ENCODE measurements at regions not wholly inside any gene's neighbourhood (a gene's known extent, or its start where the extent isn't known, plus 50 kb on each side); places are given as distances from the start of the nearest gene placed in this dataset.

GRCh38 chr21:39064325-39065012 is 118.8 kb downstream of the PSMG1 start:
- FAIRE-seq = no peak
- no peak for DNase-seq (ENCODE audit: insufficient read length, low spot score)
- TF ChIP-seq POLR2A (IDR thresholded peaks at IDR 0.05; ENCODE audit: low read depth, low read length) = no peak

GRCh38 chr21:39063517-39063916 is 119.7 kb downstream of the PSMG1 start:
- DNase-seq (ENCODE audit: insufficient read length, low spot score) (no peak), FAIRE-seq (no peak)
- TF ChIP-seq POLR2A (IDR thresholded peaks at IDR 0.05; ENCODE audit: low read depth, low read length) = no peak

GRCh38 chr21:39062196-39062595 is 121.1 kb downstream of the PSMG1 start:
- no peak for FAIRE-seq
- no peak for TF ChIP-seq POLR2A (IDR thresholded peaks at IDR 0.05; ENCODE audit: low read depth, low read length)
- DNase-seq (ENCODE audit: insufficient read length, low spot score) = no peak

- no peak for DNase-seq (ENCODE audit: insufficient read length, low spot score)
- TF ChIP-seq POLR2A (IDR thresholded peaks at IDR 0.05; ENCODE audit: low read depth, low read length) = no peak
- no peak for FAIRE-seq
Measured at GRCh38 chr21:39061766-39062165, 121.5 kb downstream of the PSMG1 start.

GRCh38 chr21:39060485-39061083 is 122.7 kb downstream of the PSMG1 start:
- TF ChIP-seq POLR2A (IDR thresholded peaks at IDR 0.05; ENCODE audit: low read depth, low read length) = no peak
- FAIRE-seq (no peak), DNase-seq (ENCODE audit: insufficient read length, low spot score) (no peak)

- no peak for TF ChIP-seq POLR2A (IDR thresholded peaks at IDR 0.05; ENCODE audit: low read depth, low read length)
- DNase-seq (ENCODE audit: insufficient read length, low spot score) (no peak), FAIRE-seq (no peak)
Measured at GRCh38 chr21:39057121-39057520, 126.1 kb downstream of the PSMG1 start.

GRCh38 chr21:39056636-39057035 is 126.6 kb downstream of the PSMG1 start:
- DNase-seq (ENCODE audit: insufficient read length, low spot score) = no peak
- no peak for FAIRE-seq
- no peak for TF ChIP-seq POLR2A (IDR thresholded peaks at IDR 0.05; ENCODE audit: low read depth, low read length)

GRCh38 chr21:39055167-39055767 is 128.0 kb downstream of the PSMG1 start:
- no peak for TF ChIP-seq POLR2A (IDR thresholded peaks at IDR 0.05; ENCODE audit: low read depth, low read length)
- FAIRE-seq (no peak), DNase-seq (ENCODE audit: insufficient read length, low spot score) (no peak)

GRCh38 chr21:39054066-39054465 is 129.2 kb downstream of the PSMG1 start:
- no peak for TF ChIP-seq POLR2A (IDR thresholded peaks at IDR 0.05; ENCODE audit: low read depth, low read length)
- DNase-seq (ENCODE audit: insufficient read length, low spot score) = no peak
- no peak for FAIRE-seq

GRCh38 chr21:39053126-39053525 is 130.1 kb downstream of the PSMG1 start:
- no peak for TF ChIP-seq POLR2A (IDR thresholded peaks at IDR 0.05; ENCODE audit: low read depth, low read length)
- no peak for DNase-seq (ENCODE audit: insufficient read length, low spot score)
- no peak for FAIRE-seq

GRCh38 chr21:39052718-39053117 is 130.5 kb downstream of the PSMG1 start:
- FAIRE-seq (no peak), DNase-seq (ENCODE audit: insufficient read length, low spot score) (no peak)
- TF ChIP-seq POLR2A (IDR thresholded peaks at IDR 0.05; ENCODE audit: low read depth, low read length) = no peak

- FAIRE-seq (no peak), DNase-seq (ENCODE audit: insufficient read length, low spot score) (no peak)
- no peak for TF ChIP-seq POLR2A (IDR thresholded peaks at IDR 0.05; ENCODE audit: low read depth, low read length)
Measured at GRCh38 chr21:39051588-39051949, 131.7 kb downstream of the PSMG1 start.

- FAIRE-seq (no peak), DNase-seq (ENCODE audit: insufficient read length, low spot score) (no peak)
- no peak for TF ChIP-seq POLR2A (IDR thresholded peaks at IDR 0.05; ENCODE audit: low read depth, low read length)
Measured at GRCh38 chr21:39050841-39051587, 132.2 kb downstream of the PSMG1 start.

GRCh38 chr21:39048574-39048973 is 134.7 kb downstream of the PSMG1 start:
- no peak for TF ChIP-seq POLR2A (IDR thresholded peaks at IDR 0.05; ENCODE audit: low read depth, low read length)
- FAIRE-seq (no peak), DNase-seq (ENCODE audit: insufficient read length, low spot score) (no peak)
